H1 (cell line): ENCODE measurements at regions not wholly inside any gene's neighbourhood (a gene's known extent, or its start where the extent isn't known, plus 50 kb on each side); places are given as distances from the start of the nearest gene placed in this dataset.

Source experiments
- ASH2L ChIP-seq: fragments of 200-600, 300-600 bp; sonication (generic); IDR thresholded peaks from one replicate; pipeline ENCODE4 v1.7.1; 2017; ENCODE audit warnings: low read length
- CBX8 ChIP-seq: fragments of 300-800, 300-1000 bp; sonication (generic); IDR thresholded peaks from 2 replicates; pipeline ENCODE4 v1.7.1; 2016; ENCODE audit warnings: low read depth, low read length, borderline replicate concordance
- CEBPB ChIP-seq: IDR thresholded peaks from 2 replicates; pipeline ENCODE4 v1.6.1; 2012; ENCODE audit warnings: low read depth, low read length
- CTCF ChIP-seq, 3 experiments: IDR thresholded peaks; 1 replicate in 2 of 3; 2 replicates in 1 of 3; pipeline versions ENCODE4 v1.5.1 to v1.6.1; 2011; ENCODE audit warnings: low read length in 3 of 3, mild to moderate bottlenecking in 3 of 3, inconsistent platforms in 2 of 3, low read depth in 1 of 3, moderate library complexity in 1 of 3; ENCODE audit not compliant: insufficient read depth in 1 of 3; ENCODE audit errors: control extremely low read depth in 1 of 3
- EGR1 ChIP-seq: IDR thresholded peaks from 2 replicates; pipeline ENCODE4 v1.6.1; 2011; ENCODE audit warnings: low read depth, low read length, borderline replicate concordance
- EZH2 ChIP-seq: fragments of 200-600 bp; sonication (generic); IDR thresholded peaks from 2 replicates; pipeline ENCODE4 v1.7.1; 2012; ENCODE audit warnings: low read depth, mild to moderate bottlenecking, moderate library complexity, low read length, inconsistent platforms; ENCODE audit not compliant: severe bottlenecking
- MAFK ChIP-seq: IDR thresholded peaks from 2 replicates; pipeline ENCODE4 v1.6.1; 2012; ENCODE audit warnings: low read depth, mild to moderate bottlenecking, improper control_type of control experiment, low read length
- MAX ChIP-seq: IDR thresholded peaks from 2 replicates; pipeline ENCODE4 v1.6.1; 2012; ENCODE audit warnings: inconsistent platforms
- POLR2A ChIP-seq, 2 experiments: IDR thresholded peaks; 1 replicate in 1 of 2; 2 replicates in 1 of 2; pipeline ENCODE4 v1.6.1; 2011; ENCODE audit warnings: low read depth in 2 of 2, low read length in 2 of 2, mild to moderate bottlenecking in 2 of 2; ENCODE audit errors: control extremely low read depth in 1 of 2
- POLR2AphosphoS5 ChIP-seq: IDR thresholded peaks from 2 replicates; pipeline ENCODE4 v1.6.1; 2011; ENCODE audit warnings: low read depth, low read length
- RNF2 ChIP-seq: fragments of 200-900, 300-1000 bp; sonication (generic); IDR thresholded peaks from 2 replicates; pipeline ENCODE4 v1.7.1; 2016; ENCODE audit warnings: borderline replicate concordance, low read depth, mild to moderate bottlenecking, antibody characterized with exemption, low read length; ENCODE audit not compliant: poor library complexity, severe bottlenecking; ENCODE audit errors: missing control alignments
- RXRA ChIP-seq: IDR thresholded peaks from 2 replicates; pipeline ENCODE4 v1.6.1; 2011; ENCODE audit warnings: low read depth, mild to moderate bottlenecking, low read length, moderate library complexity; ENCODE audit not compliant: insufficient read depth
- SUZ12 ChIP-seq: fragments of 200-600 bp; sonication (generic); IDR thresholded peaks from 2 replicates; pipeline ENCODE4 v1.6.1; 2012; ENCODE audit warnings: mild to moderate bottlenecking, inconsistent platforms, low read length, moderate library complexity, mixed read lengths
- USF2 ChIP-seq: IDR thresholded peaks from 2 replicates; pipeline ENCODE4 v1.6.1; 2011; ENCODE audit warnings: low read length, improper control_type of control experiment

GRCh38 chr4:130478406-130478805 is 1382.5 kb downstream of the C4orf33 start:
- TF ChIP-seq CTCF (IDR thresholded peaks at IDR 0.05; ENCODE audit: control extremely low read depth in 1 of 3, insufficient read depth in 1 of 3, low read depth in 1 of 3, low read length in 3 of 3) (no peak), POLR2AphosphoS5 (no peak), SUZ12 (no peak), EGR1 (no peak), POLR2A (IDR thresholded peaks at IDR 0.05; ENCODE audit: control extremely low read depth in 1 of 2, low read depth in 2 of 2, low read length in 2 of 2) (no peak), EZH2 (no peak), RNF2 (no peak), RXRA (no peak), MAX (no peak), CBX8 (no peak), USF2 (no peak), MAFK (no peak), CEBPB (no peak), ASH2L (no peak)
